ENCODE measurements at regions not wholly inside any gene's neighbourhood (a gene's known extent, or its start where the extent isn't known, plus 50 kb on each side); places are given as distances from the start of the nearest gene placed in this dataset.

GRCh38 chr10:63760708-63761047 is 239.5 kb downstream of the REEP3 start:
- no peak overlapping the region for H3K4me3 Mint-ChIP-seq
- DNase-seq (ENCODE audit: low spot score), result no peak
- no peaks in the 10 kb centered on the region for H3K36me3 Mint-ChIP-seq
- Histone ChIP-seq H2AFZ (replicated peaks) (no peak overlapping the region), H3K27me3 (no peaks in the 10 kb centered on the region), H3K79me2 (ENCODE audit: low read depth) (no peaks in the 10 kb centered on the region), H3K27ac (no peak overlapping the region), H3K4me1 (no peaks in the 10 kb centered on the region), H4K20me1 (ENCODE audit: low read depth) (no peaks in the 10 kb centered on the region), H3K4me2 (no peak overlapping the region), H3K4me3 (no peak overlapping the region), H3K36me3 (no peaks in the 10 kb centered on the region), H3K9me3 (ENCODE audit: low read depth) (no peaks in the 10 kb centered on the region), H3F3A (ENCODE audit: low read depth) (no peaks in the 10 kb centered on the region), H3K9ac (no peak overlapping the region)
- TF ChIP-seq, protein P1, sequence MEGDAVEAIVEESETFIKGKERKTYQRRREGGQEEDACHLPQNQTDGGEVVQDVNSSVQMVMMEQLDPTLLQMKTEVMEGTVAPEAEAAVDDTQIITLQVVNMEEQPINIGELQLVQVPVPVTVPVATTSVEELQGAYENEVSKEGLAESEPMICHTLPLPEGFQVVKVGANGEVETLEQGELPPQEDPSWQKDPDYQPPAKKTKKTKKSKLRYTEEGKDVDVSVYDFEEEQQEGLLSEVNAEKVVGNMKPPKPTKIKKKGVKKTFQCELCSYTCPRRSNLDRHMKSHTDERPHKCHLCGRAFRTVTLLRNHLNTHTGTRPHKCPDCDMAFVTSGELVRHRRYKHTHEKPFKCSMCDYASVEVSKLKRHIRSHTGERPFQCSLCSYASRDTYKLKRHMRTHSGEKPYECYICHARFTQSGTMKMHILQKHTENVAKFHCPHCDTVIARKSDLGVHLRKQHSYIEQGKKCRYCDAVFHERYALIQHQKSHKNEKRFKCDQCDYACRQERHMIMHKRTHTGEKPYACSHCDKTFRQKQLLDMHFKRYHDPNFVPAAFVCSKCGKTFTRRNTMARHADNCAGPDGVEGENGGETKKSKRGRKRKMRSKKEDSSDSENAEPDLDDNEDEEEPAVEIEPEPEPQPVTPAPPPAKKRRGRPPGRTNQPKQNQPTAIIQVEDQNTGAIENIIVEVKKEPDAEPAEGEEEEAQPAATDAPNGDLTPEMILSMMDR (IDR thresholded peaks at IDR 0.05), result no peak
- TF ChIP-seq EZH2 (IDR thresholded peaks at IDR 0.05), result no peak
- TF ChIP-seq EZH2phosphoT487 (IDR thresholded peaks at IDR 0.05), result no peak
- H3K27me3 Mint-ChIP-seq (ENCODE audit: insufficient read depth, low read depth), result no peaks in the 10 kb centered on the region
- H3K9me3 Mint-ChIP-seq, result no peaks in the 10 kb centered on the region
- no peaks in the 10 kb centered on the region for H3K4me1 Mint-ChIP-seq
- H3K27ac Mint-ChIP-seq, result no peak overlapping the region

DNA sequence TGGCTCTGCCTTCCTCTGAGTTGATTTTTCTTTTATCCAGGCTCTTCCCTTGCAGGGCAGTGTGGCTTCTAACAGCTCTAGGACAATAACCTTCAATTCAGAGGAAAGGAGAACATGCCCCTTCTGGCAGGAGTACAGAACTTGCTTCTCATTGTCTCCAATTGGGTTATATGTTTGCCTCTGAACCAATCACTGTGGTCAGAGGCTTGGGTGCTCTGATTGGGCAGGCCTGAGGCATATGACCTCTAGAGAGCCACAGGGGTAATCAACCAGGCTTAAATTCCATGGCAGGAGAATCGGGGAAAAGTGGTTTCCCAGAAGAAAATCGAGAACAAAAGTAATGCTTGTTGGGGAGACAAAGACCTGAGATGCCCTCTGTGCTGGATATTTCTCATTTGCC is 240.0 kb downstream of the REEP3 start:
- no peak overlapping the region for H3K4me3 ChIP-seq
- Mint-ChIP-seq H3K27ac (peak overlapping the region; percentile 73), H3K27me3 (ENCODE audit: insufficient read depth, low read depth) (no peaks in the 10 kb centered on the region), H3K4me1 (peaks cover 2% of the 10 kb centered on the region), H3K36me3 (no peaks in the 10 kb centered on the region), H3K4me3 (no peak overlapping the region), H3K9me3 (no peaks in the 10 kb centered on the region)
- no peak overlapping the region for H2AFZ ChIP-seq (replicated peaks)
- no peak overlapping the region for H3K4me2 ChIP-seq
- H3K9me3 ChIP-seq (ENCODE audit: low read depth), result no peaks in the 10 kb centered on the region
- no peak overlapping the region for H3K9ac ChIP-seq
- no peaks in the 10 kb centered on the region for H3K27me3 ChIP-seq
- H3K4me1 ChIP-seq, result peaks cover 5% of the 10 kb centered on the region
- no peaks in the 10 kb centered on the region for H3K36me3 ChIP-seq
- no peak for DNase-seq (ENCODE audit: low spot score)
- H3K79me2 ChIP-seq (ENCODE audit: low read depth), result no peaks in the 10 kb centered on the region
- H3F3A ChIP-seq (ENCODE audit: low read depth), result no peaks in the 10 kb centered on the region
- H3K27ac ChIP-seq, result no peak overlapping the region
- no peaks in the 10 kb centered on the region for H4K20me1 ChIP-seq (ENCODE audit: low read depth)
- TF ChIP-seq EZH2phosphoT487 (IDR thresholded peaks at IDR 0.05) (no peak), EZH2 (IDR thresholded peaks at IDR 0.05) (no peak)
- TF ChIP-seq, protein P1 (IDR thresholded peaks at IDR 0.05), result no peak

- H3K36me3 Mint-ChIP-seq, result no peaks in the 10 kb centered on the region
- peaks cover 13% of the 10 kb centered on the region for H3K4me1 Mint-ChIP-seq
- Histone ChIP-seq H3K4me2 (no peak overlapping the region), H4K20me1 (ENCODE audit: low read depth) (no peaks in the 10 kb centered on the region), H3F3A (ENCODE audit: low read depth) (no peaks in the 10 kb centered on the region), H3K36me3 (no peaks in the 10 kb centered on the region), H3K27ac (no peak overlapping the region), H3K4me1 (peaks cover 9% of the 10 kb centered on the region), H3K79me2 (ENCODE audit: low read depth) (no peaks in the 10 kb centered on the region), H2AFZ (replicated peaks) (no peak overlapping the region), H3K27me3 (no peaks in the 10 kb centered on the region), H3K9me3 (ENCODE audit: low read depth) (no peaks in the 10 kb centered on the region), H3K9ac (no peak overlapping the region), H3K4me3 (no peak overlapping the region)
- TF ChIP-seq EZH2 (IDR thresholded peaks at IDR 0.05) (no peak), EZH2phosphoT487 (IDR thresholded peaks at IDR 0.05) (no peak)
- TF ChIP-seq, protein P1 (IDR thresholded peaks at IDR 0.05), result no peak
- no peaks in the 10 kb centered on the region for H3K27me3 Mint-ChIP-seq (ENCODE audit: insufficient read depth, low read depth)
- no peak overlapping the region for H3K27ac Mint-ChIP-seq
- DNase-seq (ENCODE audit: low spot score), result no peak
- no peaks in the 10 kb centered on the region for H3K9me3 Mint-ChIP-seq
- no peak overlapping the region for H3K4me3 Mint-ChIP-seq
These were observed 242.5 kb downstream of the REEP3 start for GRCh38 chr10:63763744-63764143.

DNA sequence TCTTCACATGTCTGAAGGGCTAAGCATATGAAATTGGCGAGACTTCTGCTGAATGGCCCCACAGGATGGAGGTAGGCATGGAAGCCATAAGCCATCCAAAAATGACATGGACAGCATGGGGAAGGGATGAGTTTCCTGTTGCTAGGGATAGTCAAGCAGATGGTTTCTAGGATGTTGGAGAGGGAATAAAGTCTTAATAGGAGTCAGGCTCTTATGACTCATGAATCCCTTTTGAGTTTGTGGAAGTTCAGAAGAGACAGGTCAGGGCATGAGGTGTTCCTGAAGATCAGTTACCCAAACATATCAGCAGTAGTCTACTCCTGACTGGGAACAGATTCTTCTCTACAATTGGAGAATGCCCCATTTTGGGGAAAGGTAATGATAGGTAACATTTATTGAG is 243.9 kb downstream of the REEP3 start:
- Mint-ChIP-seq H3K27ac (no peak overlapping the region), H3K4me1 (peaks cover 13% of the 10 kb centered on the region)
- TF ChIP-seq, protein P1 (IDR thresholded peaks at IDR 0.05), result no peak
- TF ChIP-seq EZH2 (IDR thresholded peaks at IDR 0.05) (no peak), EZH2phosphoT487 (IDR thresholded peaks at IDR 0.05) (no peak)

More for the DNA sequence above, 243.9 kb downstream of the REEP3 start:
- DNase-seq (ENCODE audit: low spot score), result no peak
- no peaks in the 10 kb centered on the region for H3K9me3 ChIP-seq (ENCODE audit: low read depth)
- Mint-ChIP-seq H3K9me3 (no peaks in the 10 kb centered on the region), H3K36me3 (no peaks in the 10 kb centered on the region), H3K27me3 (ENCODE audit: insufficient read depth, low read depth) (no peaks in the 10 kb centered on the region), H3K4me3 (no peak overlapping the region)
- no peaks in the 10 kb centered on the region for H3K79me2 ChIP-seq (ENCODE audit: low read depth)
- H3K4me1 ChIP-seq, result peaks cover 9% of the 10 kb centered on the region
- H3K9ac ChIP-seq, result no peak overlapping the region
- no peak overlapping the region for H3K4me3 ChIP-seq
- H3K27me3 ChIP-seq, result no peaks in the 10 kb centered on the region
- H3K36me3 ChIP-seq, result no peaks in the 10 kb centered on the region
- no peak overlapping the region for H3K4me2 ChIP-seq
- no peak overlapping the region for H2AFZ ChIP-seq (replicated peaks)
- no peaks in the 10 kb centered on the region for H3F3A ChIP-seq (ENCODE audit: low read depth)
- H4K20me1 ChIP-seq (ENCODE audit: low read depth), result no peaks in the 10 kb centered on the region
- H3K27ac ChIP-seq, result no peak overlapping the region

Data from neural progenitor cell (in vitro differentiated cells).